BJ (cell line): ENCODE measurements at regions not wholly inside any gene's neighbourhood (a gene's known extent, or its start where the extent isn't known, plus 50 kb on each side); places are given as distances from the start of the nearest gene placed in this dataset.

ENCODE experiments used
- CTCF ChIA-PET: fragments of 350-600 bp; formaldehyde crosslinking; extraction: SDS; loops from one replicate; lab custom pipeline; 2021; ENCODE audit warnings: antibody characterized with exemption, inconsistent platforms; lab: Yijun Ruan, JAX
- POLR2A ChIA-PET: fragments of 300-600 bp; sonication (Branson Sonifier 250); formaldehyde crosslinking; extraction: SDS; loops from one replicate; lab custom pipeline; 2021; ENCODE audit warnings: antibody characterized with exemption; lab: Charles Lee
- DNase-seq: peaks from one replicate; pipeline ENCODE4 v3.0.0-alpha.2; 2011; ENCODE audit warnings: low read depth
- H3K27me3 ChIP-seq: 2 replicates; pipeline ENCODE4 v1.6.0; 2011; ENCODE audit warnings: low read length; ENCODE audit not compliant: control insufficient read depth, insufficient read depth
- H3K36me3 ChIP-seq: 2 replicates; pipeline ENCODE4 v1.5.1; 2011; ENCODE audit warnings: low read length; ENCODE audit not compliant: control insufficient read depth, insufficient read depth
- H3K4me3 ChIP-seq: 2 replicates; pipeline ENCODE4 v1.5.1; 2011; ENCODE audit warnings: low read depth, mild to moderate bottlenecking, control low read depth, low read length
- TF ChIP-seq, protein P1 (sequence below): IDR thresholded peaks from 2 replicates; pipeline ENCODE4 v1.5.1; 2011; ENCODE audit warnings: low read depth, mild to moderate bottlenecking, control low read depth, inconsistent platforms, low read length, moderate library complexity; ENCODE audit not compliant: insufficient read depth

DNA sequence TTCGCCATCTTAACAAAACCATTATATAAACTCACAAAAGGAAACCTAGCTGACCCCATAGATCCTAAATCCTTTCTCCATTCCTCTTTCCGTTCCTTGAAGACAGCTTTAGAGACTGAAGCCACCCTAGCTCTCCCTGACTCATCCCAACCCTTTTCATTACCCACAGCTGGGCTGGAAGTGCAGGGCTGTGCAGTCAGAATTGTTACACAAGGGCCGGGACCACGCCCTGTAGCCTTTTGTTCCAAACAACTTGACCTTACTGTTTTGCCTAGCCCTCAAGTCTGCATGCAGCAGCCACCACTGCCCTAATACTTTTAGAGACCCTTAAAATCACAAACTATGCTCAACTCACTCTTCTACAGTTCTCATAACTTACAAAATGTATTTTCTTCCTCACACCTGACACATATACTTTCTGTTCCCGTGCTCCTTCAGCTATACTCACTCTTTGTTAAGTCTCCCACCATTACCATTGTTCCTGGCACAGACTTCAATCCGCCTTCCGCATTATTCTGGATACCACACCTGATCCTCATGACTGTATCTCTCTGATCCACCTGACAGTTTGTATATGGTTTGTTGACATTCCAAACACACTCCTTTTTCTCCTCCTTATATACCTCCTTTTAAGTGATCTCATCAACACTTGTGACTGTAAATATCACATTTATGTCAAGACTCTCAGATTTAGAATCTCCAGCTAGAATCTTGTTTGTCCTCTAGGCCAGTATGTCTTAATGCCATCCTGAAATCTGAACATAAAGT, 208.7 kb downstream of the KITLG start:
- Histone ChIP-seq H3K27me3 (no peaks in the 10 kb centered on the region), H3K36me3 (no peaks in the 10 kb centered on the region), H3K4me3 (no peak overlapping the region)
- TF ChIP-seq, protein P1, sequence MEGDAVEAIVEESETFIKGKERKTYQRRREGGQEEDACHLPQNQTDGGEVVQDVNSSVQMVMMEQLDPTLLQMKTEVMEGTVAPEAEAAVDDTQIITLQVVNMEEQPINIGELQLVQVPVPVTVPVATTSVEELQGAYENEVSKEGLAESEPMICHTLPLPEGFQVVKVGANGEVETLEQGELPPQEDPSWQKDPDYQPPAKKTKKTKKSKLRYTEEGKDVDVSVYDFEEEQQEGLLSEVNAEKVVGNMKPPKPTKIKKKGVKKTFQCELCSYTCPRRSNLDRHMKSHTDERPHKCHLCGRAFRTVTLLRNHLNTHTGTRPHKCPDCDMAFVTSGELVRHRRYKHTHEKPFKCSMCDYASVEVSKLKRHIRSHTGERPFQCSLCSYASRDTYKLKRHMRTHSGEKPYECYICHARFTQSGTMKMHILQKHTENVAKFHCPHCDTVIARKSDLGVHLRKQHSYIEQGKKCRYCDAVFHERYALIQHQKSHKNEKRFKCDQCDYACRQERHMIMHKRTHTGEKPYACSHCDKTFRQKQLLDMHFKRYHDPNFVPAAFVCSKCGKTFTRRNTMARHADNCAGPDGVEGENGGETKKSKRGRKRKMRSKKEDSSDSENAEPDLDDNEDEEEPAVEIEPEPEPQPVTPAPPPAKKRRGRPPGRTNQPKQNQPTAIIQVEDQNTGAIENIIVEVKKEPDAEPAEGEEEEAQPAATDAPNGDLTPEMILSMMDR = no peak
- ChIA-PET POLR2A (no interaction called here), CTCF (interaction anchor here (0.6 kb wide), 1 partner anchor 19 kb away, joined by 3 read pairs; no protein-coding TSS in a partner anchor)
- DNase-seq = no peak

DNA sequence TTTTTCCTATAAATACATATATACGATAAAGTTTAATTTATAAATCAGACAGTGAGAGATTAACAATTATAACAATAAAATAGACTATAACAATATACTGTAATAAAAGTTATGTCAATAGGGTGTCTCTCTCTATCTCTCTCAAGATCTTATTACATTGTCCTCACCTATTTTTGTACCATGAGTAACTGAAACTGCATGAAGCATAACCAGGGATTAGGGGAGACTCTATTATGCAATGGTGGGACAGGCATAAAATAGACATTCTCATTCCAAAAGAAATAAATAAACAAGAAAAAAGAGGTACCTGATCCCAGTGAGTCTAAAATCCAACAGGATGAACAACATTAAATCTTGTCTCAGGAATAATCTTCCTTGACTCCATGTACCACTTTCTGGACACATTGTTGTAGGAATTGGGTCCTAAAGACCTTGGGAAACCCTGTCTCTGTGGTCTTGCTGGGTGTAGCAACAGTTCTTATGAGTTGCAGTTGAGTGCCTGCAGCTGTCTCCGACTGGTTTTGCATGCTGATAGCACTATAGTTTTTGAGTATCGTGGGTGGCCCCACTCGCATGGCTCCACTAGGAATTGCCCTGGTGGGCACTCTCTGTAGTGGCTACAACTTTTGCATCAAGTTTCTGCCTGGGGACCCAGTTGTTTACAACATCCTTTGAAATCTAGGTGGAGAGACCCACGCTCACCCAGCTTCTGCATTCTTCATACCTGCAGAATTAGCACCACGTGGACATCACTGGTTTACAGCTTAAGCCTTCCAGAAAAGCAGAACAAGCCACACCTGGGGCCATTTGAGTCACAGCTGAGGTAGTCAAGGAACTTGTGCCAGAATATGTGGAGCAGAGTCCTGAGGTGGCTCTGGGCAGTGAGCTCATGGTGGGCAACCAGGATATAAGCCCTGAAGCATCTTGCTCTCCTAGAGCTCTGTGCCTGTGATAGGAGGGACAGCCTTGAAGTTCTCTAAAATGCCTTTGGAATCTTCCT, 204.7 kb downstream of the KITLG start:
- POLR2A ChIA-PET = no interaction called here

DNA sequence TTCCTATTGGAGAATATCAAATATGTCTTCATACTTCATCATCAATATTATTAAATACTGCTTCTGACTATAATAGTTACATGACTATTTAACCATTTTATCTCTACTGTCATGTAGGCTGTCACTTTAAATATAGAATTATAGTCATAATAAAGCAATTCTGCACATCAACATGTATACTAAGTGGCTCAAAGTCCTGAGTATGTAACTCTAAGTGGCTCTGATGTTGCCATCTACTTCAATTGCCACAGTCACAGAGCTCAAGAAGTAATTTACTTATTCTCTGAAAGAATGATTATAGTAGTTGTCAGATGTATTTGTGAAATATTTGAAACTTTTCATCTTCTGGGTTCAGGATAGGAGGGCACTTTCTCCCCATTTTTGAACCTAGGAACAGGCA, 202.3 kb downstream of the KITLG start:
- DNase-seq = no peak
- TF ChIP-seq, protein P1 = no peak
- Histone ChIP-seq H3K4me3 (no peak overlapping the region), H3K27me3 (no peaks in the 10 kb centered on the region), H3K36me3 (no peaks in the 10 kb centered on the region)
- CTCF ChIA-PET = no interaction called here
- POLR2A ChIA-PET = no interaction called here

More for the DNA sequence above, 204.7 kb downstream of the KITLG start:
- H3K4me3 ChIP-seq = no peak overlapping the region
- CTCF ChIA-PET = no interaction called here
- H3K36me3 ChIP-seq = no peaks in the 10 kb centered on the region
- no peaks in the 10 kb centered on the region for H3K27me3 ChIP-seq
- TF ChIP-seq, protein P1 = no peak
- DNase-seq = no peak

DNA sequence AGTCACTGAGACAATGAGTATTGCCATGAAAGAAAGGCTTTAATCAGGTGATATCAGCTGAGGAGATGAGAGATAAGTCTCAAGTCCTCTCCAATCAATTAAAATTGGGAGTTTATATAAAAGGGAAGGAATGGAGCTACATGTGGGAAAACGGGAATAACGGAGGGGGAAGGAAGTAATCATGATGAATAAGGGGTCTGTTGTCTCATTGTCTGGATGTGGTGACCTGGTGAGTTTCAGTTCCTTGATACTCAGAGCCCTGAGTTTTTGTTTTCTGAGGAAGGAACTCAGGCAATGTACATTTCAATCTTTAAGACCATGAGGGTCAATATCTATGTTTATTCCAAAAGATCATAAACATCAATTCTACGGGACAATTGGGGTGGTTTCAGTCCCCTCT, 198.8 kb downstream of the KITLG start:
- ChIA-PET CTCF (no interaction called here), POLR2A (no interaction called here)
- TF ChIP-seq, protein P1 = no peak
- Histone ChIP-seq H3K36me3 (no peaks in the 10 kb centered on the region), H3K4me3 (no peak overlapping the region), H3K27me3 (no peaks in the 10 kb centered on the region)
- DNase-seq = no peak

DNA sequence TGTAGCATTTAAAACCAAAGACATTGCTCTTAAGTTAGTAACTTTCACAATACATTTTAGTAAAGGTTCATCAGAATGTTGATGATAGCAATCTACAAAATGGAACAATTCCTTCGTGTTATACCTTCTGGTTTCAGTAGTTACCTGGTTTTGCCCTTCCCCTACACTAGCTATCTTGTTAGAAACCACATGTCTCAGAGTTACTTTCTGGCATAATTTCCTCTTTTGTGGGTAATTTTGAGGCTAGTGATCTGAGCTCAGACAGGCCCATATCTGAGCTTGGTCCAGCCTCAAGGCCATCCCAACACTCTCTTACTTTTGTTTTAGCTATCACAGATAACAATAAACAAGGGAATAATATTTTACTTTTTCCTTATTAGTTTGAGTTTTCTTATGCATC, 196.9 kb downstream of the KITLG start:
- no peaks in the 10 kb centered on the region for H3K36me3 ChIP-seq
- H3K4me3 ChIP-seq = no peak overlapping the region
- ChIA-PET POLR2A (no interaction called here), CTCF (no interaction called here)
- TF ChIP-seq, protein P1 = no peak
- no peak for DNase-seq
- no peaks in the 10 kb centered on the region for H3K27me3 ChIP-seq
